ENCODE measurements at regions not wholly inside any gene's neighbourhood (a gene's known extent, or its start where the extent isn't known, plus 50 kb on each side); places are given as distances from the start of the nearest gene placed in this dataset.
"Not testable (repeated sequence)": the region's sequence is repeated elsewhere in the genome, so short reads cannot be mapped to it uniquely, and the experiment has no call there.

GRCh38 chr5:165393839-165394238 is 1888.4 kb downstream of the MAT2B start:
- no peaks in the 10 kb centered on the region for H3K27me3 ChIP-seq (ENCODE audit: insufficient read depth, low read length)
- H3K36me3 ChIP-seq (ENCODE audit: insufficient read depth, low read length), result no peaks in the 10 kb centered on the region
- no peaks in the 10 kb centered on the region for H3K4me1 ChIP-seq (ENCODE audit: insufficient read depth, low read length)
- H2AFZ ChIP-seq (ENCODE audit: low read depth, low read length), result no peak overlapping the region
- H3K4me3 ChIP-seq (ENCODE audit: low read length), result no peak overlapping the region
- no peaks in the 10 kb centered on the region for H3K9me3 ChIP-seq (ENCODE audit: low read length)

- no peak overlapping the region for H3K4me3 ChIP-seq (ENCODE audit: low read length)
- H3K9me3 ChIP-seq (ENCODE audit: low read length), result no peaks in the 10 kb centered on the region
- H3K27me3 ChIP-seq (ENCODE audit: insufficient read depth, low read length), result no peaks in the 10 kb centered on the region
- H3K4me1 ChIP-seq (ENCODE audit: insufficient read depth, low read length), result no peaks in the 10 kb centered on the region
- H2AFZ ChIP-seq (ENCODE audit: low read depth, low read length), result no peak overlapping the region
- H3K36me3 ChIP-seq (ENCODE audit: insufficient read depth, low read length), result no peaks in the 10 kb centered on the region
These were observed 1892.1 kb downstream of the MAT2B start for GRCh38 chr5:165397516-165397915.

- no peak overlapping the region for H3K4me3 ChIP-seq (ENCODE audit: low read length)
- H3K4me1 ChIP-seq (ENCODE audit: insufficient read depth, low read length), result no peaks in the 10 kb centered on the region
- no peaks in the 10 kb centered on the region for H3K27me3 ChIP-seq (ENCODE audit: insufficient read depth, low read length)
- H3K36me3 ChIP-seq (ENCODE audit: insufficient read depth, low read length), result no peaks in the 10 kb centered on the region
- H2AFZ ChIP-seq (ENCODE audit: low read depth, low read length), result no peak overlapping the region
- no peaks in the 10 kb centered on the region for H3K9me3 ChIP-seq (ENCODE audit: low read length)
These were observed 1894.7 kb downstream of the MAT2B start for GRCh38 chr5:165400086-165400485.

- Histone ChIP-seq H3K36me3 (ENCODE audit: insufficient read depth, low read length) (no peaks in the 10 kb centered on the region), H3K4me3 (ENCODE audit: low read length) (no peak overlapping the region), H2AFZ (ENCODE audit: low read depth, low read length) (no peak overlapping the region), H3K4me1 (ENCODE audit: insufficient read depth, low read length) (no peaks in the 10 kb centered on the region), H3K9me3 (ENCODE audit: low read length) (no peaks in the 10 kb centered on the region), H3K27me3 (ENCODE audit: insufficient read depth, low read length) (no peaks in the 10 kb centered on the region)
These were observed 1899.5 kb downstream of the MAT2B start for GRCh38 chr5:165404917-165405316.

- Histone ChIP-seq H3K36me3 (ENCODE audit: insufficient read depth, low read length) (no peaks in the 10 kb centered on the region), H2AFZ (ENCODE audit: low read depth, low read length) (no peak overlapping the region), H3K4me3 (ENCODE audit: low read length) (no peak overlapping the region), H3K4me1 (ENCODE audit: insufficient read depth, low read length) (no peaks in the 10 kb centered on the region), H3K9me3 (ENCODE audit: low read length) (no peaks in the 10 kb centered on the region), H3K27me3 (ENCODE audit: insufficient read depth, low read length) (no peaks in the 10 kb centered on the region)
These were observed 1899.9 kb downstream of the MAT2B start for GRCh38 chr5:165405340-165405739.

GRCh38 chr5:165407352-165407751 is 1901.9 kb downstream of the MAT2B start:
- no peaks in the 10 kb centered on the region for H3K27me3 ChIP-seq (ENCODE audit: insufficient read depth, low read length)
- no peaks in the 10 kb centered on the region for H3K4me1 ChIP-seq (ENCODE audit: insufficient read depth, low read length)
- no peaks in the 10 kb centered on the region for H3K9me3 ChIP-seq (ENCODE audit: low read length)
- no peaks in the 10 kb centered on the region for H3K36me3 ChIP-seq (ENCODE audit: insufficient read depth, low read length)
- H3K4me3 ChIP-seq (ENCODE audit: low read length), result no peak overlapping the region
- no peak overlapping the region for H2AFZ ChIP-seq (ENCODE audit: low read depth, low read length)

GRCh38 chr5:165410476-165410875 is 1905.1 kb downstream of the MAT2B start:
- no peaks in the 10 kb centered on the region for H3K9me3 ChIP-seq (ENCODE audit: low read length)
- H2AFZ ChIP-seq (ENCODE audit: low read depth, low read length), result no peak overlapping the region
- H3K4me1 ChIP-seq (ENCODE audit: insufficient read depth, low read length), result no peaks in the 10 kb centered on the region
- H3K4me3 ChIP-seq (ENCODE audit: low read length), result no peak overlapping the region
- H3K27me3 ChIP-seq (ENCODE audit: insufficient read depth, low read length), result no peaks in the 10 kb centered on the region
- no peaks in the 10 kb centered on the region for H3K36me3 ChIP-seq (ENCODE audit: insufficient read depth, low read length)

- H3K9me3 ChIP-seq (ENCODE audit: low read length); H3K4me3 ChIP-seq (ENCODE audit: low read length); H3K4me1 ChIP-seq (ENCODE audit: insufficient read depth, low read length); H2AFZ ChIP-seq (ENCODE audit: low read depth, low read length); H3K27me3 ChIP-seq (ENCODE audit: insufficient read depth, low read length); H3K36me3 ChIP-seq (ENCODE audit: insufficient read depth, low read length): not testable (repeated sequence)
These were observed 1906.1 kb downstream of the MAT2B start for GRCh38 chr5:165411532-165411931.

GRCh38 chr5:165420493-165420892 is 1915.1 kb downstream of the MAT2B start:
- Histone ChIP-seq H3K27me3 (ENCODE audit: insufficient read depth, low read length) (no peaks in the 10 kb centered on the region), H3K4me1 (ENCODE audit: insufficient read depth, low read length) (no peaks in the 10 kb centered on the region), H3K9me3 (ENCODE audit: low read length) (no peaks in the 10 kb centered on the region), H2AFZ (ENCODE audit: low read depth, low read length) (no peak overlapping the region), H3K36me3 (ENCODE audit: insufficient read depth, low read length) (no peaks in the 10 kb centered on the region), H3K4me3 (ENCODE audit: low read length) (no peak overlapping the region)

- Histone ChIP-seq H2AFZ (ENCODE audit: low read depth, low read length) (no peak overlapping the region), H3K4me3 (ENCODE audit: low read length) (no peak overlapping the region), H3K27me3 (ENCODE audit: insufficient read depth, low read length) (no peaks in the 10 kb centered on the region), H3K9me3 (ENCODE audit: low read length) (no peaks in the 10 kb centered on the region), H3K36me3 (ENCODE audit: insufficient read depth, low read length) (no peaks in the 10 kb centered on the region), H3K4me1 (ENCODE audit: insufficient read depth, low read length) (no peaks in the 10 kb centered on the region)
These were observed 1918.4 kb downstream of the MAT2B start for GRCh38 chr5:165423697-165424299.

- Histone ChIP-seq H3K9me3 (ENCODE audit: low read length) (no peaks in the 10 kb centered on the region), H3K27me3 (ENCODE audit: insufficient read depth, low read length) (no peaks in the 10 kb centered on the region), H2AFZ (ENCODE audit: low read depth, low read length) (no peak overlapping the region), H3K4me1 (ENCODE audit: insufficient read depth, low read length) (no peaks in the 10 kb centered on the region), H3K36me3 (ENCODE audit: insufficient read depth, low read length) (no peaks in the 10 kb centered on the region), H3K4me3 (ENCODE audit: low read length) (no peak overlapping the region)
These were observed 1920.2 kb downstream of the MAT2B start for GRCh38 chr5:165425594-165425993.

- H3K9me3 ChIP-seq (ENCODE audit: low read length), result no peaks in the 10 kb centered on the region
- H3K4me3 ChIP-seq (ENCODE audit: low read length), result no peak overlapping the region
These were observed 1943.3 kb downstream of the MAT2B start for GRCh38 chr5:165448753-165449152.

GRCh38 chr5:165457859-165458481 is 1952.6 kb downstream of the MAT2B start:
- H3K4me3 ChIP-seq (ENCODE audit: low read length), result no peak overlapping the region
- H3K9me3 ChIP-seq (ENCODE audit: low read length), result no peaks in the 10 kb centered on the region
- no peak overlapping the region for H2AFZ ChIP-seq (ENCODE audit: low read depth, low read length)
- H3K36me3 ChIP-seq (ENCODE audit: insufficient read depth, low read length), result no peaks in the 10 kb centered on the region
- no peaks in the 10 kb centered on the region for H3K27me3 ChIP-seq (ENCODE audit: insufficient read depth, low read length)
- no peaks in the 10 kb centered on the region for H3K4me1 ChIP-seq (ENCODE audit: insufficient read depth, low read length)

More at GRCh38 chr5:165448753-165449152, 1943.3 kb downstream of the MAT2B start:
- no peaks in the 10 kb centered on the region for H3K4me1 ChIP-seq (ENCODE audit: insufficient read depth, low read length)
- no peak overlapping the region for H2AFZ ChIP-seq (ENCODE audit: low read depth, low read length)
- H3K36me3 ChIP-seq (ENCODE audit: insufficient read depth, low read length), result no peaks in the 10 kb centered on the region
- H3K27me3 ChIP-seq (ENCODE audit: insufficient read depth, low read length), result no peaks in the 10 kb centered on the region

GRCh38 chr5:165459232-165459631 is 1953.8 kb downstream of the MAT2B start:
- no peak overlapping the region for H2AFZ ChIP-seq (ENCODE audit: low read depth, low read length)
- H3K27me3 ChIP-seq (ENCODE audit: insufficient read depth, low read length), result no peaks in the 10 kb centered on the region
- H3K4me1 ChIP-seq (ENCODE audit: insufficient read depth, low read length), result no peaks in the 10 kb centered on the region
- H3K36me3 ChIP-seq (ENCODE audit: insufficient read depth, low read length), result no peaks in the 10 kb centered on the region
- H3K9me3 ChIP-seq (ENCODE audit: low read length), result no peaks in the 10 kb centered on the region
- no peak overlapping the region for H3K4me3 ChIP-seq (ENCODE audit: low read length)

Measured in neuron (in vitro differentiated cells).